ENCODE measurements at regions not wholly inside any gene's neighbourhood (a gene's known extent, or its start where the extent isn't known, plus 50 kb on each side); places are given as distances from the start of the nearest gene placed in this dataset.

DNA sequence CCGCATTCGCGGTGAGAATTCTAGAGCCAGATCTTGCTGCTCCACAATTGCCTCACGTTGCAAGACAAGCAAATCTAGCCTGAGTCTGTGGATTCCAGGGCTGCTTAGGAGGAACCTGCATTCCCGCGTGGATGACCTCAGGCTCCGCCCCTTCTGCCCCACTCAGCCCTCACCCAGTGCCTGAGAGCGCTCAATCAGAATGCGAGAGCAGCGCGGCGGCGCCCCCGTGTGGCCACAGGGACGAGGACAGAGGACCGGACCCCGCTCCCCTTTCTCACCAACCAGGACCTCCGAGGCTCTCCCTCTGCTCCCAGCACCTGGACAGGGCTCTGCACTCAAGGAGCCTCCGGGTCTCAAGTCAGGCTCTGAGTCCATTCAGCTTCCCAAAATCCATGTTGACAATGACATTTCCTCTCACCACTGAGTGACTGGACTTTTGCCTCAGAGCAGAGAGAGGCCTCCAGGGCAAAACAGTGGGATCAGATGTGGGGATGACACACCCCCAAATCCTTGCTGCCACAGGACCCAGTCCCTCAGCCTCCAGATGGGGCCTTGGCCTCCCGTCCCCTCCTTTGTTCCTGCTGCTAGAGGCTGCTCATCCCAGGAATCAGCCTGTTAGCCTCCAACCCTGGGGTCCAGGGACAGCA lies 52.0 kb downstream of the RPP21 start:
- Mint-ChIP-seq H3K27ac (no peak overlapping the region), H3K27me3 (ENCODE audit: low read depth, poor library complexity) (peaks cover 63% of the 10 kb centered on the region), H3K4me3 (no peak overlapping the region), H3K9me3 (no peaks in the 10 kb centered on the region), H3K36me3 (ENCODE audit: low read depth) (no peaks in the 10 kb centered on the region), H3K4me1 (no peaks in the 10 kb centered on the region)
- TF ChIP-seq, protein P1, sequence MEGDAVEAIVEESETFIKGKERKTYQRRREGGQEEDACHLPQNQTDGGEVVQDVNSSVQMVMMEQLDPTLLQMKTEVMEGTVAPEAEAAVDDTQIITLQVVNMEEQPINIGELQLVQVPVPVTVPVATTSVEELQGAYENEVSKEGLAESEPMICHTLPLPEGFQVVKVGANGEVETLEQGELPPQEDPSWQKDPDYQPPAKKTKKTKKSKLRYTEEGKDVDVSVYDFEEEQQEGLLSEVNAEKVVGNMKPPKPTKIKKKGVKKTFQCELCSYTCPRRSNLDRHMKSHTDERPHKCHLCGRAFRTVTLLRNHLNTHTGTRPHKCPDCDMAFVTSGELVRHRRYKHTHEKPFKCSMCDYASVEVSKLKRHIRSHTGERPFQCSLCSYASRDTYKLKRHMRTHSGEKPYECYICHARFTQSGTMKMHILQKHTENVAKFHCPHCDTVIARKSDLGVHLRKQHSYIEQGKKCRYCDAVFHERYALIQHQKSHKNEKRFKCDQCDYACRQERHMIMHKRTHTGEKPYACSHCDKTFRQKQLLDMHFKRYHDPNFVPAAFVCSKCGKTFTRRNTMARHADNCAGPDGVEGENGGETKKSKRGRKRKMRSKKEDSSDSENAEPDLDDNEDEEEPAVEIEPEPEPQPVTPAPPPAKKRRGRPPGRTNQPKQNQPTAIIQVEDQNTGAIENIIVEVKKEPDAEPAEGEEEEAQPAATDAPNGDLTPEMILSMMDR (IDR thresholded peaks at IDR 0.05), result peak; percentile 94
- peak; percentile 97 for DNase-seq

DNA sequence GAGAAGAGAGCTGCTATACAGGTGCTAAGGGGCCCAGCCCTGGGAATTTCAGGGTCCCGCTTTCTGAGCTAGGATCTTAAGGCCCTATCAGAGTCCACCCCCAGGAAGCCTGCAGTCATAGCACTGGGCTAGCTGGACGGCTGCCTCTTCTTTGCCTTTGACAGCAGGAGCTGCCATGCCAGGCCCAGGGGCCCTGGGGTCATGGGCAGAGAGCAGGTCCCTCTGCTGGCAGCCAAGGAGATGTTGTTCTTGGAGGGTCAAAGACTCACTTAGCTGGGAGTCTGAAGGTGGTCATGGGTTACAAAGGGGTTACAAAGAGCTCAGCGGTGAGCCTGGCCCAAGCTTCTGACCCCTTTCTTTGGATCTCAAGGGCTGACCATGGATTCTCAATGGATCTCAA lies 52.7 kb downstream of the RPP21 start:
- Mint-ChIP-seq H3K27ac (no peak overlapping the region), H3K9me3 (no peaks in the 10 kb centered on the region), H3K4me3 (no peak overlapping the region), H3K4me1 (no peaks in the 10 kb centered on the region), H3K27me3 (ENCODE audit: low read depth, poor library complexity) (peaks cover 66% of the 10 kb centered on the region), H3K36me3 (ENCODE audit: low read depth) (no peaks in the 10 kb centered on the region)
- peak; percentile 16 for DNase-seq
- TF ChIP-seq, protein P1 (IDR thresholded peaks at IDR 0.05), result no peak

DNA sequence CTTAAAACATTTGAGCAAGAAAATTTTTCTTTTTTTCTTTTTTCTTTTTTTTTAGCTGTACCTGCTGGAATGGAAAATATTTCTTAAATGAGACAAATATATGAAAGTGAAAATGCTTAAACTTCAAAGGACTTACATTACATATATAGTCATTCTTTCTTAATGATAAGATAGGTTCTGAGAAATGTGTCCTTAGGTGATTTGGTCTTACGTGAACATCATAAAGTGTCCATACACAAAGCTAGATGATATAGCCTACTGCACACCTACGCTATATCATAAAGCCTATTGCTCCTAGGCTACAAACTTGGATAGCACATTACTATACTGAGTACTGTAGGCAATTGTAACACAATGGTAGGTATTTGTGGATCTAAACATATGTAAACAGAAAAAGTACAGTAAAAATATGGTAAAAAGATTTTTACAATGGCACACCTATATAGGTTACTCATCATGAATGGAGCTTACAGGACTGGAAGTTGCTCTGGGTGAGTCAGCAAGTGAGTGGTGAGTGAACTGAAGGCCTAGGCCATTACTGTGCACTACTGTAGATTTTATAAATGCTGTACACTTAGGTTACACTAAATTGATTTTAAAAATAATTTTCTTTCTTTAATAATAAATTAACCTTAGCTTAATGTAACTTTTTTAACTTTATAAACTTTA lies 54.6 kb downstream of the RPP21 start:
- TF ChIP-seq, protein P1 (IDR thresholded peaks at IDR 0.05), result no peak
- H3K27me3 Mint-ChIP-seq (ENCODE audit: low read depth, poor library complexity), result peaks cover 65% of the 10 kb centered on the region

DNA sequence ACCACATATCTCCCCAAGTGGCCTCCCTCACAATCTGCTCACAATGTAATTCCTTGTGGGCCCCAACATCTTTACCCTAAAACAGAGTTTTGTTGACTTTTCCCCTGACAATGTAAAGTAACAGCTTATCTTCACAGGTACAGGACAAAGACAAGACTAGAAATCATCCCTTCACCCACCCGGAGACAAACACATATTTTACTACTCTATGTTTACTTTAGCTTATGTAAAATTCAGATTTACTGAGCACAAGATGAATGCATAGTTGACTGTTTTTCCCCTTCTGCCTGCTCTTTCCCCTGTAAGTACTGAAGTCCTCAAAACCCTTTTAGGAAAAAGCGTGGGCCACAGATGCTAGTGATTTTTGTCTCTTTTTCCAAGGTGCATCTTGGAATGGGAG lies 61.0 kb downstream of the RPP21 start:
- DNase-seq, result no peak
- Mint-ChIP-seq H3K27ac (no peak overlapping the region), H3K9me3 (peaks cover 15% of the 10 kb centered on the region), H3K4me3 (no peak overlapping the region), H3K4me1 (no peaks in the 10 kb centered on the region), H3K36me3 (ENCODE audit: low read depth) (no peaks in the 10 kb centered on the region), H3K27me3 (ENCODE audit: low read depth, poor library complexity) (peaks cover 67% of the 10 kb centered on the region)
- TF ChIP-seq, protein P1 (IDR thresholded peaks at IDR 0.05), result no peak

More for the DNA sequence above, 54.6 kb downstream of the RPP21 start:
- no peak for DNase-seq
- Mint-ChIP-seq H3K36me3 (ENCODE audit: low read depth) (no peaks in the 10 kb centered on the region), H3K27ac (no peak overlapping the region), H3K9me3 (no peaks in the 10 kb centered on the region), H3K4me3 (no peak overlapping the region), H3K4me1 (no peaks in the 10 kb centered on the region)

DNA sequence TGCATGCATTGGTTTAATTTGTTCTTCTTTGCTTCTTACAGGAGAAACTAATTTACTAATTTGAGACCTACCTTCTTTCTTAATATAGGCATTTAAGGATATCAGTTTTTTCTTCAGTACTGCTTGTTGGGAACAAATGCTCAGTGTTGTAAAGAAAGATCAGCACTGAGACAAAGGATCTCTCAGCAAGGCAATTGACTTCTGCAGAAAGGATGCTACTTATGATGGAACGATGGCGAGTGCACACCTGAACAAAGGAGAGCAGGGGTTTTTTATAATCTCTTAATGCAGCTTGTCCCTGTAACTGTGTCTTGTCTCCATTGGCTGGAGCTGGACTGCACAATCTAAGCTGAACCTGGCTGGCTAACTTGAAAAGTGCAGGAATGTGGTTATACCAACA lies 64.2 kb downstream of the RPP21 start:
- no peaks in the 10 kb centered on the region for H3K36me3 Mint-ChIP-seq (ENCODE audit: low read depth)
- TF ChIP-seq, protein P1 (IDR thresholded peaks at IDR 0.05), result no peak
- H3K4me3 Mint-ChIP-seq, result no peak overlapping the region
- DNase-seq, result no peak
- H3K27ac Mint-ChIP-seq, result no peak overlapping the region
- no peaks in the 10 kb centered on the region for H3K4me1 Mint-ChIP-seq
- peaks cover 18% of the 10 kb centered on the region for H3K9me3 Mint-ChIP-seq
- peaks cover 67% of the 10 kb centered on the region for H3K27me3 Mint-ChIP-seq (ENCODE audit: low read depth, poor library complexity)

Measured in nephron progenitor cell (in vitro differentiated cells).